ENCODE measurements at regions not wholly inside any gene's neighbourhood (a gene's known extent, or its start where the extent isn't known, plus 50 kb on each side); places are given as distances from the start of the nearest gene placed in this dataset.

DNA sequence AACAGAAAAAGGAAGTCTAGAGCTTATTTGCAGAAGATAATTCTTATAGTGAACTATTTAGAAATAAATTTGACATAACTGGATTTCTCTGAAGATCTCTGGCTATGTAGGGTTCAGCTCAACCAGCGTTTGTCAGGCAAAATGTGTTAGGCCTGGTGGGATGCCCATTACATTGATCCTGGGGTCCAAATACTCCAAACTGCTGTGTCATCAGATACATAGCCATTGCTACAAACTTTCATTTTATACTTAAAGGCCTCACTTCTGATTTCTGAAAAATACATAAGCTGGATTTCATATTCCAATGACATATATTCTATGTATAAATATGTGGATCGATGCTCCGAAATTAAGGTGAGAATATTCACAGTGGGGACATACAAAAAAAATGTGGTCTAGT lies 1958.9 kb upstream of the TENM3 start:
- intact Hi-C loops (cut with micrococcal nuclease) = no loop called here
- no CpG with 5 or more reads among the region's 3 CpGs for WGBS (ENCODE audit: insufficient coverage)

GRCh38 chr4:180285796-180286195 lies 1957.4 kb upstream of the TENM3 start:
- WGBS (ENCODE audit: insufficient coverage) = no CpG with 5 or more reads among the region's 1 CpG
- Histone ChIP-seq H3K27ac (ENCODE audit: low read depth in 1 of 2, low read length in 2 of 2) (no peak overlapping the region), H3K9ac (ENCODE audit: insufficient read depth, low read length, poor library complexity, severe bottlenecking) (no peak overlapping the region), H3K27me3 (ENCODE audit: control insufficient read depth in 2 of 2, insufficient read depth in 2 of 2, low read length in 2 of 2) (no peaks in the 10 kb centered on the region), H3K9me3 (replicated peaks in 1 of 2; ENCODE audit: control insufficient read depth in 1 of 2, insufficient read depth in 1 of 2, low read length in 2 of 2) (no peaks in the 10 kb centered on the region), H4K20me1 (ENCODE audit: insufficient read depth, low read length) (no peaks in the 10 kb centered on the region), H3K79me2 (ENCODE audit: insufficient read depth, low read length) (no peaks in the 10 kb centered on the region), H3K4me2 (replicated peaks; ENCODE audit: extremely low read depth, low read length, poor library complexity, severe bottlenecking) (no peak overlapping the region), H3K4me1 (ENCODE audit: control insufficient read depth in 1 of 2, insufficient read depth in 2 of 2, low read length in 2 of 2) (no peaks in the 10 kb centered on the region), H3K36me3 (replicated peaks in 1 of 2; ENCODE audit: control insufficient read depth in 1 of 2, insufficient read depth in 2 of 2, low read length in 2 of 2) (no peaks in the 10 kb centered on the region), H2AFZ (ENCODE audit: insufficient read depth, low read depth, low read length, poor library complexity, severe bottlenecking) (no peak overlapping the region), H3K4me3 (replicated peaks in 1 of 3; ENCODE audit: low read depth in 2 of 3, low read length in 3 of 3) (no peak overlapping the region)
- DNase-seq = no peak
- no peaks in the 10 kb centered on the region for H3K27me3 Mint-ChIP-seq (ENCODE audit: low read depth in 3 of 3)
- no peak overlapping the region for H3K4me3 Mint-ChIP-seq
- H3K36me3 Mint-ChIP-seq = no peaks in the 10 kb centered on the region
- no peak for TF ChIP-seq CTCF (IDR thresholded peaks at IDR 0.05)
- intact Hi-C loops (cut with micrococcal nuclease) = no loop called here
- H3K4me1 Mint-ChIP-seq = no peaks in the 10 kb centered on the region
- H3K27ac Mint-ChIP-seq = no peak overlapping the region
- H3K9me3 Mint-ChIP-seq = peaks cover 0 to 3% (median 0%) of the 10 kb centered on the region in 7 donors

More for the DNA sequence above, 1958.9 kb upstream of the TENM3 start:
- no peaks in the 10 kb centered on the region for H4K20me1 ChIP-seq (ENCODE audit: insufficient read depth, low read length)
- no peak overlapping the region for H3K27ac ChIP-seq (ENCODE audit: low read depth in 1 of 2, low read length in 2 of 2)
- DNase-seq = no peak
- H3K9me3 ChIP-seq (replicated peaks in 1 of 2; ENCODE audit: control insufficient read depth in 1 of 2, insufficient read depth in 1 of 2, low read length in 2 of 2) = no peaks in the 10 kb centered on the region
- TF ChIP-seq CTCF (IDR thresholded peaks at IDR 0.05) = no peak
- Mint-ChIP-seq H3K27me3 (ENCODE audit: low read depth in 3 of 3) (no peaks in the 10 kb centered on the region), H3K4me3 (no peak overlapping the region), H3K4me1 (no peaks in the 10 kb centered on the region), H3K27ac (no peak overlapping the region), H3K9me3 (peaks cover 0 to 3% (median 0%) of the 10 kb centered on the region in 7 donors), H3K36me3 (no peaks in the 10 kb centered on the region)
- no peaks in the 10 kb centered on the region for H3K4me1 ChIP-seq (ENCODE audit: control insufficient read depth in 1 of 2, insufficient read depth in 2 of 2, low read length in 2 of 2)
- H3K27me3 ChIP-seq (ENCODE audit: control insufficient read depth in 2 of 2, insufficient read depth in 2 of 2, low read length in 2 of 2) = no peaks in the 10 kb centered on the region
- H2AFZ ChIP-seq (ENCODE audit: insufficient read depth, low read depth, low read length, poor library complexity, severe bottlenecking) = no peak overlapping the region
- H3K4me3 ChIP-seq (replicated peaks in 1 of 3; ENCODE audit: low read depth in 2 of 3, low read length in 3 of 3) = no peak overlapping the region
- H3K9ac ChIP-seq (ENCODE audit: insufficient read depth, low read length, poor library complexity, severe bottlenecking) = no peak overlapping the region
- no peaks in the 10 kb centered on the region for H3K36me3 ChIP-seq (replicated peaks in 1 of 2; ENCODE audit: control insufficient read depth in 1 of 2, insufficient read depth in 2 of 2, low read length in 2 of 2)
- no peak overlapping the region for H3K4me2 ChIP-seq (replicated peaks; ENCODE audit: extremely low read depth, low read length, poor library complexity, severe bottlenecking)
- H3K79me2 ChIP-seq (ENCODE audit: insufficient read depth, low read length) = no peaks in the 10 kb centered on the region

Measured in CD14-positive monocyte (primary cell).